Psoas muscle (tissue), 7 donors: ENCODE measurements at regions not wholly inside any gene's neighbourhood (a gene's known extent, or its start where the extent isn't known, plus 50 kb on each side); places are given as distances from the start of the nearest gene placed in this dataset.

Experiments used
- ATAC-seq, 4 donors: fragments of 200-7000 bp; cut with Tn5 transposase; one replicate each; pipeline ENCODE4 v1.9.1; 2020; ENCODE audit warnings: moderate library complexity in 3 of 4, mild to moderate bottlenecking in 2 of 4
- DNase-seq, 2 donors: peaks; one replicate each; pipeline ENCODE4 v3.0.0-alpha.2; 2020
- H3K27ac ChIP-seq: fragments of 200-600 bp; one replicate; pipeline ENCODE4 v1.8.0; 2022
- H3K27me3 ChIP-seq, 3 donors: fragments of 200-600 bp in 1 of 3; one replicate each; pipeline versions ENCODE4 v1.6.1 to v1.8.0; 2013 to 2022; ENCODE audit warnings: low read length in 2 of 3, mild to moderate bottlenecking in 2 of 3, moderate library complexity in 1 of 3; ENCODE audit not compliant: insufficient read depth in 3 of 3
- H3K36me3 ChIP-seq, 2 donors: fragments of 200-600 bp in 1 of 2; one replicate each; pipeline versions ENCODE4 v1.6.1 to v1.8.0; 2013 to 2022; ENCODE audit warnings: low read depth in 1 of 2, mild to moderate bottlenecking in 1 of 2, moderate library complexity in 1 of 2; ENCODE audit not compliant: insufficient read depth in 1 of 2
- H3K4me1 ChIP-seq: fragments of 200-600 bp; one replicate; pipeline ENCODE4 v1.8.0; 2022
- H3K4me3 ChIP-seq: fragments of 200-600 bp; one replicate; pipeline ENCODE4 v1.8.0; 2022; ENCODE audit warnings: mild to moderate bottlenecking
- H3K9me3 ChIP-seq: fragments of 200-600 bp; one replicate; pipeline ENCODE4 v1.8.0; 2022
- WGBS, 3 donors: extraction: QIAGEN DNeasy Blood & Tissue Kit; methylation state at CpG; one replicate each; pipeline versions ENCODE4 v1.1.6 to v1.1.7; 2013; 5-methylcytosine and 5-hydroxymethylcytosine counted together
- intact Hi-C, 2 donors: fragments of 100-400 bp; cut with DNase I; formaldehyde crosslinking; loops; one replicate each; pipeline versions ENCODE4 v1.11.0 to v1.14.2; 2022
- TF ChIP-seq, protein P1 (sequence below): fragments of 200-600 bp; IDR thresholded peaks from one replicate; pipeline ENCODE4 v1.8.0; 2022; ENCODE audit warnings: antibody characterized with exemption
- donor health status: healthy with polysubstance abuse.
- donor health status: DM: no; HTN: no; CAD: no; lungs with moderate emphysema.
- donor health status: Bipolar disorder and iron deficiency.
- donor health status: healthy.
- donor health status: DM: yes; HTN: yes; CAD: no.
- donor health status: DM: no; HTN: no; CAD: no.
- donor health status: DM: yes; HTN: yes; CAD: no.

DNA sequence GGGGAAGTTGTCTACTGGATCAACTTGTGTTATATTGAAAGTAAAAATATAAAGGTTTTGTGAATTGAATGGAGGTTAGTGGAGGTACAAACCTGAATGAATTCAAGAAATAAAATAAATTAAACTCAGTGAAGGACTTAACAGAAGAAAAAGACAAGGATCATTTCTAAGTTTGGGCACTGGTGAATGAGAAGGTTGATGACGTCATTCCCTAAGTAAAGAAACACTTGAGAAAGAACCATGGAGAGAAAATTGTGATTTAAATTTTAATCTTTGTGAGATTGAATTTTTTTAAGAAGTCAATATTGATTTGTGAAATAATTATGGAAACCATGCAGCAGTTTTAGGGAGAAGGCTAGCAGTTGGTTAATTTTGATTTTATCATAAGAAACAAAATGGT lies 900.3 kb upstream of the TYRP1 start:
- Histone ChIP-seq H3K9me3 (peaks cover 2% of the 10 kb centered on the region), H3K27ac (no peak overlapping the region), H3K27me3 (no peaks in the 10 kb centered on the region), H3K4me3 (no peak overlapping the region), H3K36me3 (no peaks in the 10 kb centered on the region), H3K4me1 (no peaks in the 10 kb centered on the region)
- no peak for ATAC-seq
- no peak for DNase-seq
- WGBS, 3 donors: 86 to 90% (median 86%) methylated on average over 1 of the region's 1 CpG
- TF ChIP-seq, protein P1, sequence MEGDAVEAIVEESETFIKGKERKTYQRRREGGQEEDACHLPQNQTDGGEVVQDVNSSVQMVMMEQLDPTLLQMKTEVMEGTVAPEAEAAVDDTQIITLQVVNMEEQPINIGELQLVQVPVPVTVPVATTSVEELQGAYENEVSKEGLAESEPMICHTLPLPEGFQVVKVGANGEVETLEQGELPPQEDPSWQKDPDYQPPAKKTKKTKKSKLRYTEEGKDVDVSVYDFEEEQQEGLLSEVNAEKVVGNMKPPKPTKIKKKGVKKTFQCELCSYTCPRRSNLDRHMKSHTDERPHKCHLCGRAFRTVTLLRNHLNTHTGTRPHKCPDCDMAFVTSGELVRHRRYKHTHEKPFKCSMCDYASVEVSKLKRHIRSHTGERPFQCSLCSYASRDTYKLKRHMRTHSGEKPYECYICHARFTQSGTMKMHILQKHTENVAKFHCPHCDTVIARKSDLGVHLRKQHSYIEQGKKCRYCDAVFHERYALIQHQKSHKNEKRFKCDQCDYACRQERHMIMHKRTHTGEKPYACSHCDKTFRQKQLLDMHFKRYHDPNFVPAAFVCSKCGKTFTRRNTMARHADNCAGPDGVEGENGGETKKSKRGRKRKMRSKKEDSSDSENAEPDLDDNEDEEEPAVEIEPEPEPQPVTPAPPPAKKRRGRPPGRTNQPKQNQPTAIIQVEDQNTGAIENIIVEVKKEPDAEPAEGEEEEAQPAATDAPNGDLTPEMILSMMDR: no peak
- intact Hi-C loops: no loop called here

DNA sequence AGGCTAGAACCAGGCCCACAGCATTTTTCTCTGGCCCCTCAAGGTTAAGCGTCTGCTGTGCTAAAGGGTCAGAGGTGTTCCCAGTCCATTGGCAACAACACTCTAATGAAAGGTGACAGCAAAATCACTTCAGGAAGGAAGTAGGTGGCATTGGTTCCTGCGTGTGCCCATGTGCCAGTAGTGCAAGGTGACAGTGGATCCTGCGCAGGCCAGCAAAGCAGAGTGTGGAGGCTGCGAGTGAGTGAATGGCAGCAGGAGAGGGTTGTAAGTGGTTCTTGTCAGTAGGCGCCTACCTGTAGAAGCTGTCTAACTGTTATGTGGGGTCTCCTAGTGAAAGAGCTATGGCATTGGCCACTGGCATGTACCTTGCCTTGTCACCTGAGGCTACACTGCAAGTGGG lies 898.2 kb upstream of the TYRP1 start:
- no peaks in the 10 kb centered on the region for H3K4me1 ChIP-seq
- H3K27ac ChIP-seq: no peak overlapping the region
- ATAC-seq (no peak), DNase-seq (no peak)
- H3K36me3 ChIP-seq: no peaks in the 10 kb centered on the region
- H3K4me3 ChIP-seq: no peak overlapping the region
- H3K27me3 ChIP-seq: no peaks in the 10 kb centered on the region
- TF ChIP-seq, protein P1: no peak
- H3K9me3 ChIP-seq: peaks cover 2% of the 10 kb centered on the region
- WGBS, 3 donors: 89 to 94% (median 93%) methylated on average over 5 of the region's 5 CpGs
- intact Hi-C loops: no loop called here

DNA sequence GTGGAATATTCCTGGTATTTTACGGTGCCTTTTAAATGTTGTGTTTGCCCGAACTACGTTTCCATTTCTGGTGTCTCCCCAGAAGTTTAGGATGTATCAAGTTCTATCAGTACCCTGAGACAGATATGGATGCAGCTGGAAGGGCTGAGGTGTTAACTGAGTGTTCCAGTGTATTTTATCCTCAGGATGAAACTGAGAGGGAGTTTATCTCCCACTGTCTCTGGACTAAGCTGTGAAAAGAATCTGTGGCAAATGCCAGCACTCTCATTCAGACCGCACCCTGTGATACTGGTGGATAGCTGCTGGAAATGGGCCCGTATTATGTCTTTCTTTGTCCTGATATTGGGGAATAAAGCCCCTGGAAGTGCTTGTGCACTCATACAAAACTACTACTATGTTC lies 887.2 kb upstream of the TYRP1 start:
- ATAC-seq: no peak

DNA sequence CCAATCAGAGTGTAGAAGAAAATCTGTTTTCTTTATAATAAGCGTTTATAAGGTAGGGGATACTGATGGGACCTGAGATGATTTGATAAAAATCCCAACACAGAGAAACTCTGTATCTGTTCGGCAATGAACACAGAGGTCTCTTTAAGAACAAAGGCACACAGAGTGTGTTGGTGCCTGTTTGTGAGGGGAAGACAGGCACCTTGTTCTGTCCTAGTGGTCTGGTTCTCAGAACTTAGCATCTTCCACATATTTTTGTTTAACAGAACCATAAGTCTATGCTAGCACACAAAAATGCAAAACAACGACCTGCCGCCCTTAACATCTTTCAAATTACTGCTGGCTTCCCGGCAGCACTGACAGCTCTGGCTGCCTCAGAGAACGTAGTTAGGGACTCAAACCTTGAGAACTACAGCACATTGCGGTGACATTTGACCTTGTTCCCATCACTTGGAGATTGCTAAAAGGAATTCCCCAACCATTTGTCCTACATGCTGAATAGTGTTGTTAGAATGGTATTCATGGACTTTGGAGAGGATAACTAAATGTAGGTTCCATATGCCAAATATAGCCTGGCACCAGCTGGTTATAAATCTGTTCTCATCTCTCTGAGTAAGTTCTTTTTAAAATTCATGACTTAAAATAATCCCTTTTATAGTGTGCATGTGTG lies 871.7 kb upstream of the TYRP1 start:
- 46 to 52% (median 52%) methylated on average over 7 of the region's 7 CpGs for WGBS, 3 donors
- ATAC-seq: no peak

More for the DNA sequence above, 887.2 kb upstream of the TYRP1 start:
- H3K9me3 ChIP-seq: peaks cover 5% of the 10 kb centered on the region
- no peak for DNase-seq
- no peaks in the 10 kb centered on the region for H3K4me1 ChIP-seq
- TF ChIP-seq, protein P1: no peak
- no peaks in the 10 kb centered on the region for H3K27me3 ChIP-seq
- H3K27ac ChIP-seq: no peak overlapping the region
- H3K36me3 ChIP-seq: no peaks in the 10 kb centered on the region
- WGBS, 3 donors: 55 to 81% (median 70%) methylated on average over 5 of the region's 5 CpGs
- H3K4me3 ChIP-seq: no peak overlapping the region
- intact Hi-C loops: no loop called here

More for the DNA sequence above, 871.7 kb upstream of the TYRP1 start:
- no peak overlapping the region for H3K4me3 ChIP-seq
- H3K36me3 ChIP-seq: no peaks in the 10 kb centered on the region
- H3K9me3 ChIP-seq: no peaks in the 10 kb centered on the region
- H3K4me1 ChIP-seq: no peaks in the 10 kb centered on the region
- TF ChIP-seq, protein P1: no peak
- intact Hi-C loops: no loop called here
- H3K27me3 ChIP-seq: no peaks in the 10 kb centered on the region
- no peak overlapping the region for H3K27ac ChIP-seq
- DNase-seq: no peak
